ENCODE measurements at regions not wholly inside any gene's neighbourhood (a gene's known extent, or its start where the extent isn't known, plus 50 kb on each side); places are given as distances from the start of the nearest gene placed in this dataset.

DNA sequence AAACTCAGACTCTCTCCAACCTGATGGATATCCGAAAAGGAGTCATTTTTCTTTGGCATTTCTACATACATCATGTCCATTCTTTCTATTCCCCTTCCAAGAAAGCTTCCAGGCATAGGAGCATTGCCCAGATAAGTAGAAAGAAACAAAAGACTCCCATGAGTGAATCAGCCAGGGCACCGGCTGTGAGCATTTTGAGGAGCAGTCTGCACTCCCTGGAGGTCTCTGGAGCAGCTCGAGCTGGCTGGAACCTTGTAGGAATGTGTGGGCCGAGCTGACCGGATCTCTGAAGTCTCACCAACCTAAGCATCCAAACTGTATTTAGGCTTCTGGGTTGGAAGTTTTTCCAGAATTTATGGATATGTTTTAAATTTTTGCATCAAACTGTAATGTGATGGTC lies 161.4 kb upstream of the TRPC7 start:
- no peak for DNase-seq

DNA sequence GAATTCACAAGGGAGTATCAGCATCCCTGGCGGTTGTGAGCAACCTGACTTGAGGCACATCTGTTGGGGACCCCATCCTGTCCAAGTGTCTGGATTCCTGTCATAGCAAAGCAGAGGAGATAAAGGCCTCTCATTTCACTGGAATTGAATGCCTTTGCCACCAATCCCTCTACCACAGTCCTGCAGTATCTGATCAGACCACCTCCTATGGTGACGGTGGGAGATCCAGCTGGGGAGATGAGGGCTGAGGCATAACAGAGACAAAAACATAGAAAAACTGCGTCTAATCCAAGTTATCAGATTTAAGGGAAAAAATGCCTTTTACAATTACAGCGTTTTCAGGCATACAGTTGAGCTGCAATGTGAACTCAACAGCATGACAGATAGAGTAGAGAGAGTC lies 160.7 kb upstream of the TRPC7 start:
- DNase-seq, result no peak

DNA sequence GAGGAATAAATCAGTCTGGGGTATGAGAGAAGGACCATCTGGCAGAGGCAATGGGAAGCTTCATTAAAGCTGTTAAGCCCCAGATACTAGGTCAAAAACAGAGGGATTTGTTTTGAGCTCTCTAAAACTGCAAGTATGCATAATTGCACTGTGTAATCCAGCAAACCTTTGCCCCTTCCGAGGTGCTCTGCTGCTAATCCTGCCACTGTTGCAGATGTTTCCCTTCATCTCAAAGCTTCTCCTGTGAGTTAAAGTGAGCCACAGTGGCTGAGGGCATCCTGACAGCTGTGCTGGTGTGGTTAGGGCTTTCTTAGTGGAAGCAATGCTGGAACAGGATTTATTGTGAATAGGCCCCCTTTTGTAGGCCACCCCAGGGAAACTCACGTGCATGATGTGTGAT lies 160.3 kb upstream of the TRPC7 start:
- DNase-seq, result no peak

DNA sequence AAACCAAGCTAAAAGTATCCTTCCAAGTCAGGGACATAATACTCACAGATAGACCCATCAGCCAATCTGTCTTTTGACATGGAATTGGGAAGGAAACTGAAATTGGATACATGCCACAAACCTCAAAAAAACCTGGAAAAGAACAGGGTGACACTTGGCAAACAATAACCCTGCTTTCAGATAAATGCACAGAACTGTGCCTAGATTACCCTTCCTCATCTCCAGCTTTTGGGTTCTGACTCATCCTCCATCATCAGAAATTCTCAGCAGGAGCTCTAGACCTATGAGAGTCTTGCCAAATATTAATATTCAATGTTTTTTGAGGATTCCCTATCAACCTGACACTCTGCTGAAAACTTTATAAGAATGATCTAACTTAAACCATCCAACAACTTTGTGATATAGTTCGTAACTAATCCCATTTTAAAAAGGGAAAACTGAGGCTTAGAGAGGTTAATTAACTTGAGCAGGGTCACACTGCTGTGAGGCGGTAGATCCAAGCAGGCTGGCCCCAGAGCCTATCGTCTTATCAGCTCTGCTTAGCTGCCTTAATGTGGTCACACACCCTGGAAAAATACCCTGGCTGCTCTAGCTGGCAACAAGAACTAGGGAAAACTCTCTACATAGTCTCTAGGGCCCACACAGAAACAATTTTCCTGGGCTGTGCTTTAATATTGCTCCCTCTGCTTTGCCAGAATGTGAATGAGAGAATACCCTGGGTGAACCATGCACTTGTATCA lies 157.0 kb upstream of the TRPC7 start:
- DNase-seq, result no peak

DNA sequence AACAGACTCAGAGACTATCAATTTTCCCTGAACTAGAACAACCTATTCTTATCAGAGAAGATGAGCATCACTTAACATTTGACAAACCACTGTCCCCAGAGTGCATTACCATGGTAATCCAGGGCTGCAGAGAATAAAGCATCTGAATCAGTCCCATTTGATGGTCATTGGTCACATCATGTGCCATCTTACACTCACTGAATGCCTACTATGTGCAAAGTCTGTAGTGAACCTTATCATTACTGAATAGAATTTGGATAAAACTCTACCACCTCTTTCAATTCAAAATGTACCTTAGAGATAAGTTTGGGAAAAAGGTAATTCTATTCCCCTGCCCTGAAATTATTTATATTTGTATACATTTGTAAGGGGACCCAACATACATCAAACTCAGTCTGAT lies 156.4 kb upstream of the TRPC7 start:
- no peak for DNase-seq

DNA sequence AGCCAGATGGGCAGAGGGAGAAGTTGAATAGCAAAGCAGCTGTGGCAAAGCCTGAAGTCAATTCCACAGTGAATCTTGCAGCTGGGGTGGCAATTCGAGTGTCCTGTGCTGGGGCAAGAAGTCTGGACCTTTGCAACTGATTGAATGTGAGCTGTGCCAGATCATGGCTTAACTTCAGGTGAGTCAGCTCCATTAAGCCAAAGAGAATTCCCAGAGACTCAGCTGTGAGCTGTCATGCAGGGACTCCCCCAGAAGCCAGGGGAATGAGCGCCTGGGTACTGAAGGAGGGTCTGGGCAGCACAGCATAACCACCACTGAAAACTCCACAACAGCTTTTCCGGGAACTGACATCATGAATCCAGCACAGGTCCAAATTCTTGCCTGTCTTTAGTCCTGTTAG lies 153.5 kb upstream of the TRPC7 start:
- no peak for DNase-seq

DNA sequence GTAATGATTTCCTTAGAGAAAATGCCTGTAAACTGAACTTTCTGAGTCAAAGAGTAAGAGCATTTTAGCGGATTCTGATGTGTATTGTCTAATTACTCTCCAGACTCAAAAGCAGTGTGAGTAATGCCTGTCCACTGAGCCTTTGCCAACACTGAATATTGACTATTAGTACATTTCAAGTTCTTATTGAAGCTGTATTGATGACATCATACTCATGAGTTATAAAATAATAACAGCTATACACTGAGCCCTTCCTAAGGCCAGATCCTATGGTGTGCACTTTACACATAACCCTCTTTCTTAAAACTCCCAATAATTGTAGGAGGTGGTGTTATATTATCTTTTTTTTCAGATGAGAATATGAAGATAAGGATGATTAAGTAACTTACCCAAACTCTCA lies 152.8 kb upstream of the TRPC7 start:
- DNase-seq, result no peak

DNA sequence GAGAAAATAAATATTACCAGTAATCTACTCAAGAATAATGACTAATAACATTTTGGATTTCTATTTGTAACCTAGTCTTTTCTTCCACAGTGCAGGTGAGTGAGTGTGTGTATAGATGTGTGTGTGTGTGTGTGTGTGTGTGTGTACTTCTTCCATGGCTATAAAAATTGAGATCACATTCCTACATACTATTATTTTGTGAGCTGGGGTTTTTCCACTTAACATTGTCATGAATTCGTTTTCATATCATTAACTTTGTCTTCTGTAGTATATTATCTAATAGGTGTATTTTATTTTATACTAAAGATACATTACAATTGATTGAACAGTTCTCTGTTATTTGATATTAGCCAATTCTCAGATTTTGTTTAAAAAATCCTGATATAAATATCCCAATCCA lies 152.4 kb upstream of the TRPC7 start:
- no peak for DNase-seq

DNA sequence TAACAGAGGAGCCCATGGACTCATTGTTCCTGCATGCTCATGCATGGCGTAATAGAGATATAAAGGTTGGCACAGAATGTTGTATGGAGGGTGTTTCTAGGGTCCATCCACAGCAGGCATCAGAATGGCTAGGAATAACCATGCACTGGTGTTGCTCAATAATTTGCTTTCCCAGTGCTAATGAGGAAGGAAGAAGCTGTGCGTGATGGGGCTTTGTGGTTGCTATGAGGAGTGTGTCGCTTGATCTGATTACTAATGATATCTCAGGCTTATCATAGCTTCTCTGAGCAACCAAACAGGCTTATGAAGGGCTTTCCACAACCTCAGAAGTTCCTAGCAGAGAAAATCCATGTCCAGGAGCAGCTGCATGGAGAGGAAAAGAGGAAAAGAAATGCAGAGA lies 151.3 kb upstream of the TRPC7 start:
- no peak for DNase-seq

DNA sequence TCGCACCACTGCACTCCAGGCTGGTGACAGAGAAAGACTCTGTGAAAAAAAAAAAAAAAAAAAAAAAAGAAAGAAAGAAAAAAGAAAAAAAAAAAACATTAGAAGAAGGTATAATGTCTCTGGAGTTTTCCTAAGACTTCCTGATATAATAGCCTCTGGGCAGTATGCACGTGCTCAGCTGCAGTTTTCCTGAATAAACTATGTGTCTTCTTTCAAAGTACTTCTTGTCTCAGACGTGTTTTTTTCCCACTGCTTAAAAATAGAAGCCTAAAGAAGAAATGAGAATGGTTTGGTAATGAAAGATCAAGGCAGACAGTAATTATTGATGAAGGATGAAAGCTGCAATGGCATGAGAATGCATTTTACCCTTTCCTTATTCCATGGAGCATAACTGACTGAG lies 148.1 kb upstream of the TRPC7 start:
- no peak for DNase-seq

DNA sequence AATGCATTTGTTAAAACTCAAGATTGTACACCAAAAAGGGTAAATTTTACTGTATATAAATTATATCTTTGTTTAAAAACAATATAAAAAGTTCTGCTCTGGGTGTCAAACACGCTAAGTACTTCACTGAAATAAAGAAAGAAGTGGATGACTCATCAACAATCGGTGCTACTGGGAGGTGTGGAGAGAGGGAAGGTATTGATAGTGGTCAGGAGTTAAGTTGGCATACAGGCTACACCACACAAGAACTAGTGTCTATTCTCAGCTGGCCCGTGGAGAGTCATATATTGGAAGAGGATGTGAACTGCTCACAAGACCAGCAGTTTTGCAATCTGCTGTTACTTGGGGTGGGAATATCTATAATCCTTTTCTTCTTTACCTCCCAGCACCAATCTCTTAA lies 145.7 kb upstream of the TRPC7 start:
- no peak for DNase-seq

DNA sequence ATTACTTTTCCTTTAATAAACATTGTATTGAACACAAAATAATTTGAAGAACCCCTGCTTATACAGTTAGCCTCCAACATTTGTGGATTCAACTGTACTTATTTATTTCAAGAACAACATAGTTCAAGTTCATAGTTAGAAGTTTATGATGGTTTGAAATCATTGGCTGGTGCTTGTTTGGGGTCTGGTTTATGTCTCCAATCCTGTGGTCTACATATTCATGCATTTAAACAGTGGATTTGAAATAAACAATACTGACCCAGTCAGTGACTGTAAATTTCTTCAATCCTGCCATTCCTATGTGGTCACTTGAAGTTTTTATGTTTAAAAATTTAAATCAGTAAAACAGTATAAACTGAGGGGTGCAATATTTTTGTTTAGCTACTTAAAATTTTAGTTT lies 145.1 kb upstream of the TRPC7 start:
- DNase-seq, result no peak

DNA sequence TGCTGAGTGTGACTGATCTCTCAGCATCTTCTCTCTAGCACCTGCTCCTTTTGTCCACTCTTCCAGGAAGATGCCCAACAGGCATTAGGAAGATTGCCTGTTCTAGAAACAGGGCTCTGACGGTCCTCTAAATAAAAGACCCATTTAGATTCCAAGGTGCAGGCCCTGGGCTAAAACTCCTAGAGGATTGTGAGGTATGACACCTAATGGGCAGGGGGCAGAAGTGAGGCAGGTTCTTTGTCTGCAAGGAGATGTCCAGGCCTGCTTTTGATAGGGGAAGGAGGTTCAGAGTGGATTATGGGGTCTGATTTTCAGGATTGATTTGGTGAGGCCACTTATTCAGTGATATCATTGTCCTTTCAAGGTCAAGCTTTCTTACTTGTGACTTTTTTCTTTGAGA lies 140.8 kb upstream of the TRPC7 start:
- no peak for DNase-seq

DNA sequence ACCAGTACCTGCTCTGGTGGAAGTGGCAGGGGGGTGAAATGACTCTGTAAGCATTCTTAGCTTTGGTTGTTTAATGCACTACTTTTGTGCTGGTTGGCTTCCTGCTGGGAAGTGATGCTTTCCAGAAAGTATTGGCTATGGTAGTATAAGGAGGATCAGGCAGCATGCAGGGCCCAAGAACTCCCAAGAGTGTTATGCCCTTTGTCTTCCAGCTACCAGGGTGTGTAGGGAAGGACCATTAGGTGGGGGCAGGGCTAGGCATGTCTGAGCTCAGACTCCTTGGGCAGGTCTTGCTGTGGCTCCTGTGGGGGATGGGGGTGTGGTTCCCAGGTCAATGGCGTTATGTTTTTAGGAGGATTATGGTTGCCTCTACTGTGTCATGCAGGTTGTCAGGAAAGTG lies 135.8 kb upstream of the TRPC7 start:
- no peak for DNase-seq

DNA sequence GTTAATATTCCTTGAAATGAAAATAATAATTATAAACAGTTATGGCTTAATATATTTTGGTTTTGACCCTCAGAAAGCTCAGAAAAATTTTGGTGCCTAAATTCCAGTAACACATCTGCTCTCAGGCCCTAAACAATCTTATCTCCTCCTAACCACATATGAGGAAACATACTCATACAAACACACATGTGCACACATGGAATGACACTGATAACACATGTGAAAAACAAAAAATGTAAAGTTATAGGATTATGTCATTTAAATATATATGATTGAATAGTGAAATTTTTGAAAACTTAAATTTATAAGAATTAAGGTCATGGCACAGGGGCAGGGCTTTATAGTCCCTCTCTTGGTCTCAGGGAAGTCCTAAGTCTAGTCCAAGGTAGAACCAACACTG lies 127.2 kb upstream of the TRPC7 start:
- no peak for DNase-seq

DNA sequence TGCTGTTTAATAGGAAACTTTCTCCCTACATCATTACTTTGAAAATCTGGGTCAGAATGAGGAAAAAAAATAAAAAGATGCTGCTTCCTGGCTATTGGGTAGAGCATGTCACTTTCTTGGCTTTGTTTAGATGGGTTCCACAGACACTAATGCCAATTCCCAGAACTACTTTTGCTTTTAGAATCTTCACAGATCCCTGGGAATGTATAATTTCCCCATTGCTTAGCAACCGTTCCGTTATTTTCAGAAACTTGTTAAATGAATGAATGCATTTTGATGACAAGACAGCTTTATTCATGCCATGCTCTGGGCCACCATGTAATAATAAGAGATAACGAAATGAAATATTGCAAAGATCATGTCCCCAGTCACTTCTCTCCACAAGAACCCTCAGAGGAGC lies 126.5 kb upstream of the TRPC7 start:
- no peak for DNase-seq

DNA sequence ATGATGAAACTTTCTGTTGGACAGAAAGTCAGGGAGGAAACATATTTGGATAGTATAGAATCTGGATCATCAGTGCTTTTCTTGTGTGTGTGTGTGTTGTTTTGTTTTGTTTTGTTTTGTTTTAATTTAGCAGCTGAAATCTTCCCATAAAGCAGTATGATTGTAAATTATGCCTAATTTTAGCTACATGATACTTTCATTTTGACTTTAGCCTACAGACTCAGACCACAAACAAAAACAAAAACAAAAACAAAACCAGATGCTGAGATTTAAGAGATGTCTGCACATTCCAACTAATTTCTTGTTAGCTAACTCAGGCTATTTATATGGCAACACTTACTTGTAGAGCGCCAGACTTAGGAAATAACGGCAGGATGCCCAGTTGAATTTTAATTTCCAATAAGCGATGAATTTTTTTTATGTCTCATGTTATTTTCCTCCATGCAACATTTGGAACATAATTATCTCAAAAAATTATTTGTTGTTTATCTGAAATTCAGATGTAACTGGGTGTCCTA lies 119.5 kb upstream of the TRPC7 start:
- no peak for DNase-seq

DNA sequence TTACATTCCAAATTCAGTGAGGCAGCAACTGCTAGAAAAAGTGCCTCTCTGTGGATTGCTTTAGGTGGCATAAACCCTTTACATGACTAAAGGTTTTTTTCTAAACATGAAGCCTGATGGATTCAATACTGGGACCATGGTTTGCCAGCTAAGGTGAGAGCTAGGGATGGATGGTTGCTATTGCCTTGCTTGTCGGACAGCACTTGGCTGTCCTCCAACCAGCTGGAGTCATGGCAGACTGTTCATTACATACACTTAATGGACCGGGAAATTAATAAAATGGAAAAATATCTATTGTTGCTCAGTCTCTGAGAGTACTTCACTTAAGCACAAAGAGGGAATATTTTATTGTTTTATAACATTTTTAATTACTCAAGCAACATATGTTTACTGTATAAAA lies 116.9 kb upstream of the TRPC7 start:
- DNase-seq, result no peak

DNA sequence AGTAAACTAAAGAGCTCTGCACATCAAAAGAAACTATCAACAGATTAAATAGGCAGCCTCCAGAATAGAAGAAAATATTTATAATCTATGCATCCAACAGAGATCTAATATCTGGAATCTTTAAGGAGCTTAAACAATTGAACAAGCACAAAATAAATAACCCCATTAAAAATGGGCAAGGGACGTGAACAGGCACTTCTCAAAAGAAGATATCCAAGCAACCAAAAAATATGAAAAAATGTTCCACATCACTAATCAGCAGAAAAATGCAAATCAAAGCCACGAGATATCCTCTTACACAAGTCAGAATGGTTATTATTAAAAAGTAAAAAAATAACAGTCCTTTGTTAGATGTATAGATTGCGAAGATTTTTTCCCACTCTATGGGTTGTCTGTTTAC lies 109.1 kb upstream of the TRPC7 start:
- no peak for DNase-seq

DNA sequence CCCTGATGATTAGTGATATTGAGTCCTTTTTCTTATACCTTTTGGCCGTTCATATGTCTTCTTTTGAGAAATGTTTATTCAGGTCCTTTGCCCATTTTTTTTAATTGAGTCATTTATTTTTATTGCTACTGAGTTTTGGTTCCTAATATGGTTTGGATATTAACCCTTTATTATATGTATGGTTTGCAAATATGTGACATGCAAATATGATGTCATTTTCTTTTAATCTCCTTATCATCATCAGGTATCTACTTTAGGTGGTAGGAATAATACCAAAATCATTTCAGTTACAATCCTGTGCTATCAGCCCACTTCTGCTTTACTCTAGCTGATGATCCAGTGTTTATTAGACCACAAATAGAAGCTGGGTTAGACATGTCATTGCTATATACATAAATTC lies 102.3 kb upstream of the TRPC7 start:
- DNase-seq, result no peak

DNA sequence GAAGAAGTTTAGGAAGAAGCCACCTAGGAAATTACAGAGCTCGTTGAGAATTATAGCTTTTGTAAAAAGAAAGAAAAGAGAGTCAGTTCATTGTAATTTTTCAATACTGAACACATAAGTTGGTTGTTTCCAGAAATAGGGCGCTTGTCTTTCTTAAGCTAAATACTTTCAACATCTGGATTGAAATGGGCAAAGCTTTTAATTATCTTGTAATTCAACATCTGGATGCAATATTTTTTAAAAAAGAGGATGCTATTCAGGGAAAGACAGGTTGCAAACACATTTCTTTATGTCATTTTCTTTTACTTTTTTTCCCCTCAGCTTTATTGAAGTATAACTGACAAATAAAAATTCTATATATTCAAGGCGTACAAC lies 100.7 kb upstream of the TRPC7 start:
- no peak for DNase-seq

DNA sequence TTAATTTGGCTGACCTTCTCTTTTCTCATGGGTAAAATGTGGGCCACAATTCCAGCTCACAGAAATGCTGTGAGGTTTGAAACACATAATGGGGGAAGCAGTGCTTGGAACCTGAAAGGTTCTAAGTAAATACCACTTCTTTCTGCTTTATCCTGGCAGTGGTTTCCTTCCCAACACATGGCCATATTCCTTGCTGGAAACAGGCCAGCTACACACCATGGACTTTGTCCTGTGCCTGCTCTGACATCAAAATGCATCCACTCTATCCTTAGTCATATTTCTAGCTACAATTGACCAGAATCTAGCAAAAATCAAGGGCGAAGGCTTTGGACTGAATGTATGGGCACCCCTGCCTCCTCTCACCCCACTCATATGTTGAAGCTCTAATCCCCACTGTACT lies 93.1 kb upstream of the TRPC7 start:
- no peak for DNase-seq

DNA sequence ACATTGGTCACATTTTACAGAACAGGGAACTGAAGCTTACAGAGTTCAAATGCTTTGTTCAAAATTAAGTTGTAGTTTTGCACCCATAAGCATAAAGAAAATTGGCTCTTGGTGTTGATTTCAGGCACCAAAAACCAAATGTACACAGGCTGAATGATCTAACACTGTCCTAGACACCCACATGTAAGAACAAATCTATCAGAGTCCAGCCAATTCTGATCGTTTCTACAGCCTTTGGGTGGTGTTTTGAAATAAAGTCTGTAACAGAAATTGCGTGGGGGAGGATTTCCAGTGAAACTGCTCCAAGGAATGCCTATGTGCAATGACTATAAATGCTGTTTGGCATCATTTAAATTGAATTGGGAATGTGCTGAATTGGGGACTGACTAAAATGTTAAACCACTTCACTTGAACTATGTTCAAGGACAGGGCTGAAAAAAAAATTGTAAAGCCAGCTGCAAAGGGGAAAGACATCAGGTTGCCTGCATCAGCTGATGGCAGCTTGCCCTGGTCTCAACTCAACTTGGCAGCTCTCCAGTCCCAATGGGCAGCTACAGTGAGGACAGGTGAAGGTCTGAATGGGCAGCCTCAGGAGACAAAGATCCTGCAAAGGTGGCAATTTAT lies 92.2 kb upstream of the TRPC7 start:
- DNase-seq, result no peak

DNA sequence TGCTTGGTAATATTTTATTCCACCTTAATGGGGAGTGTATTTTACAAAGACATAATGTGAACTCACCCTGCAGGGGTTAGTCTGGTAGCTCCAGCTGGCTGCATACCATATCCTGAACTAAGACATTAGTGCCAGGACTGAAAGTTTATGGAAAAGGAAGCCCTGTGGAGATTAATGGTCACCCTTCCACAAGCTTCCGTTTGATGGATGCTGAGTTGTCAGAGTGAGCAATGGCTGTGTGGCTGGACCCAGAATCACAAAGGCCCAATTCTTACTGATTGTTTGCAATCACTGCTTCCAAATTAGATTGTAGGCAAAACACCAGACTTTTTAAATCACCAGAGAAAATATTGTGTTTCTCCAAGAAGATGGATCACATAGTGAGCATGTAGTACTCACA lies 90.1 kb upstream of the TRPC7 start:
- DNase-seq, result no peak

All from bone marrow (tissue), 2 donors.